PC-9 (cell line): ENCODE measurements at regions not wholly inside any gene's neighbourhood (a gene's known extent, or its start where the extent isn't known, plus 50 kb on each side); places are given as distances from the start of the nearest gene placed in this dataset.

Experiments
- BruUV-seq: library from RNA; stranded (reverse); fragments of 400-500 nt; replicated peaks from 2 replicates; lab custom pipeline; 2021; lab: Mats Ljungman, UMichigan
- CTCF ChIA-PET: fragments of 300-600 bp; sonication (Branson Sonifier 250); formaldehyde crosslinking; loops from one replicate; lab custom pipeline; 2022; ENCODE audit warnings: antibody characterized with exemption; lab: Charles Lee
- POLR2A ChIA-PET: fragments of 300-600 bp; sonication (Branson Sonifier 250); formaldehyde crosslinking; loops from one replicate; lab custom pipeline; 2022; ENCODE audit warnings: antibody characterized with exemption; ENCODE audit not compliant: unreplicated experiment; lab: Charles Lee
- DNase-seq, 2 experiments: peaks; one replicate each; pipeline versions ENCODE4 v3.0.0 to v3.0.0-alpha.2; 2015 to 2022; ENCODE audit warnings: mixed read lengths in 1 of 2
- H2AFZ ChIP-seq: fragments of 200-600 bp; sonication (generic); 2 replicates; pipeline ENCODE4 v1.8.1; 2017; ENCODE audit warnings: antibody characterized with exemption
- H3F3A ChIP-seq: fragments of 200-600 bp; sonication (generic); 2 replicates; pipeline ENCODE4 v1.8.1; 2017; ENCODE audit warnings: antibody characterized with exemption, mild to moderate bottlenecking, low read depth; ENCODE audit not compliant: insufficient read depth
- H3K27ac ChIP-seq: fragments of 200-600 bp; sonication (generic); 2 replicates; pipeline ENCODE4 v1.6.1; 2016; ENCODE audit warnings: mixed run types
- H3K27me3 ChIP-seq: fragments of 200-600 bp; sonication (generic); 2 replicates; pipeline ENCODE4 v1.6.1; 2016; ENCODE audit warnings: low read depth, mixed run types; ENCODE audit not compliant: insufficient read depth
- H3K36me3 ChIP-seq: fragments of 200-600 bp; sonication (generic); 2 replicates; pipeline ENCODE4 v1.6.1; 2016; ENCODE audit warnings: low read depth, mixed run types
- H3K4me1 ChIP-seq: fragments of 200-600 bp; sonication (generic); replicated peaks from 2 replicates; pipeline ENCODE4 v1.6.1; 2016; ENCODE audit warnings: mixed run types; ENCODE audit not compliant: insufficient read depth
- H3K4me2 ChIP-seq: fragments of 200-600 bp; sonication (generic); 2 replicates; pipeline ENCODE4 v1.6.1; 2017; ENCODE audit warnings: mixed run types
- H3K4me3 ChIP-seq: fragments of 200-600 bp; sonication (generic); 2 replicates; pipeline ENCODE4 v1.6.1; 2016; ENCODE audit warnings: mixed run types
- H3K79me2 ChIP-seq: fragments of 200-600 bp; sonication (generic); 2 replicates; pipeline ENCODE4 v1.6.1; 2017; ENCODE audit warnings: low read depth, mixed run types
- H3K9me2 ChIP-seq: fragments of 200-600 bp; sonication (generic); 2 replicates; pipeline ENCODE4 v1.8.1; 2017; ENCODE audit warnings: mild to moderate bottlenecking; ENCODE audit not compliant: insufficient read depth
- H3K9me3 ChIP-seq: fragments of 200-600 bp; sonication (generic); 2 replicates; pipeline ENCODE4 v1.8.1; 2016; ENCODE audit warnings: low read depth; ENCODE audit not compliant: insufficient read depth
- H4K20me1 ChIP-seq: fragments of 200-600 bp; sonication (generic); 2 replicates; pipeline ENCODE4 v1.8.1; 2017; ENCODE audit not compliant: insufficient read depth
- EZH2 ChIP-seq: fragments of 200-600 bp; sonication (generic); IDR thresholded peaks from 2 replicates; pipeline ENCODE4 v1.8.0; 2017; ENCODE audit warnings: antibody characterized with exemption, low read depth
- intact Hi-C: fragments of 100-400 bp; cut with micrococcal nuclease; formaldehyde crosslinking; loops from one replicate; pipeline ENCODE4 v1.10.0; 2022; ENCODE audit not compliant: unreplicated experiment
- TF ChIP-seq, protein P1 (sequence below): fragments of 200-600 bp; sonication (generic); conservative IDR thresholded peaks from 2 replicates; pipeline ENCODE4 v1.6.1; 2017; ENCODE audit warnings: mixed run types, antibody characterized with exemption, mild to moderate bottlenecking, moderate library complexity

DNA sequence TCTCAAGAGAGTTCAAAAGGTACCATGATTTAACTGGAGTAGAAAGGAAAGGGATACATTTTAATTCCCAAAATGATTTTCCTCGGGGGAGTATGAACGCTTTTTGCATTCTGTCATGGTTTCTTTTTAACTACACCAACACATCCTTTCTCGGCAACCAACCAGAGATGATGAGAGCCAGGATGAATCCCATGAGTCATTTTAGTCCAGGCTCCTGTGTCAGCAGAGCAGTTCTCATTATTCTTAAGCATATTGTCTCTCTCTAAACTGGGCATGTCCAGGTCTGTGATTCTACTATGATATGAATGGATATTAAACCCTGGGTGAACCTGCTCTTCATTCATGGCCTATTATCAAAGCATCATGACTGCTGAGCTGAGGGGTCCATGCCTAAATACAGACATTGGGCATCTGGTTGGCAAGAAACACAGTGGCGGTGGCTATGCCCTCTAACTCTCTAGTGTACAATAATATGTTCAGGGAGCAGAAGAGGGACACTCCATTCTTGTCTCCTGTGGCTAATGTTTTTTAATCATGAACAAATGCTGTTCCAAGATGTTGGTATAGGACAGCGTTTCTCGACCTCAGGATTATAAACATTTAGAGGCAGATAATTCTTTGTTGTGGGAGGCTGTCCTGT, 124.3 kb upstream of the ESRRG start:
- no peak overlapping the region for H3K4me2 ChIP-seq
- no TSS peak for BruUV-seq
- no peaks in the 10 kb centered on the region for H3K79me2 ChIP-seq
- no peak overlapping the region for H3K4me3 ChIP-seq
- no peak overlapping the region for H3K27ac ChIP-seq
- H2AFZ ChIP-seq = no peak overlapping the region
- intact Hi-C loops = no loop called here
- DNase-seq = no peak
- ChIA-PET CTCF (no interaction called here), POLR2A (no interaction called here)
- H4K20me1 ChIP-seq = no peaks in the 10 kb centered on the region
- H3F3A ChIP-seq = no peaks in the 10 kb centered on the region
- no peak for TF ChIP-seq EZH2
- TF ChIP-seq, protein P1, sequence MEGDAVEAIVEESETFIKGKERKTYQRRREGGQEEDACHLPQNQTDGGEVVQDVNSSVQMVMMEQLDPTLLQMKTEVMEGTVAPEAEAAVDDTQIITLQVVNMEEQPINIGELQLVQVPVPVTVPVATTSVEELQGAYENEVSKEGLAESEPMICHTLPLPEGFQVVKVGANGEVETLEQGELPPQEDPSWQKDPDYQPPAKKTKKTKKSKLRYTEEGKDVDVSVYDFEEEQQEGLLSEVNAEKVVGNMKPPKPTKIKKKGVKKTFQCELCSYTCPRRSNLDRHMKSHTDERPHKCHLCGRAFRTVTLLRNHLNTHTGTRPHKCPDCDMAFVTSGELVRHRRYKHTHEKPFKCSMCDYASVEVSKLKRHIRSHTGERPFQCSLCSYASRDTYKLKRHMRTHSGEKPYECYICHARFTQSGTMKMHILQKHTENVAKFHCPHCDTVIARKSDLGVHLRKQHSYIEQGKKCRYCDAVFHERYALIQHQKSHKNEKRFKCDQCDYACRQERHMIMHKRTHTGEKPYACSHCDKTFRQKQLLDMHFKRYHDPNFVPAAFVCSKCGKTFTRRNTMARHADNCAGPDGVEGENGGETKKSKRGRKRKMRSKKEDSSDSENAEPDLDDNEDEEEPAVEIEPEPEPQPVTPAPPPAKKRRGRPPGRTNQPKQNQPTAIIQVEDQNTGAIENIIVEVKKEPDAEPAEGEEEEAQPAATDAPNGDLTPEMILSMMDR = no peak
- H3K4me1 ChIP-seq = no peaks in the 10 kb centered on the region
- H3K36me3 ChIP-seq = no peaks in the 10 kb centered on the region
- H3K9me3 ChIP-seq = no peaks in the 10 kb centered on the region; the same call in 1 of the 2 replicates
- no peaks in the 10 kb centered on the region for H3K27me3 ChIP-seq
- H3K9me2 ChIP-seq = no peaks in the 10 kb centered on the region

DNA sequence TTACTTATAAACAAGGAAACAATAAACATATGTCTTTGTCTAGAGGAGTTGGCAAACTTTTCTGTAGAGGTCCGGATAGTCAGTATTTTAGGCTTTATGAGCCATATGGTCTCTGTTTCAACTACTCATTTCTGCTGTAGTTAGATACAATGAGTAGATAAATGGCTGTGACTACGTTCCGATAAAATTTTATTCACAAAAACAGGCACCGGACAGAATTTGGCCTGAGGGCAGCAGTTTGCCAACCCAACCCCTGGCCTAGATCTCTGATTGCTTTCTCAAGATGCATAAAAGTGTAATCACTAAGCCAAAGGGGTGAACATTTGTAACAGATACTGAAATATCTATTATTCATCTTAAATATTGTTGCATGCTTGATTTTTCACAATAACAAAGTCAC, 123.1 kb upstream of the ESRRG start:
- no peaks in the 10 kb centered on the region for H3K27me3 ChIP-seq
- H3K9me2 ChIP-seq = no peaks in the 10 kb centered on the region
- no peak for DNase-seq
- no peaks in the 10 kb centered on the region for H4K20me1 ChIP-seq
- no peaks in the 10 kb centered on the region for H3K36me3 ChIP-seq
- CTCF ChIA-PET = no interaction called here
- no peaks in the 10 kb centered on the region; the same call in 1 of the 2 replicates for H3K9me3 ChIP-seq
- H3K4me1 ChIP-seq = no peaks in the 10 kb centered on the region
- no peak overlapping the region for H3K27ac ChIP-seq
- POLR2A ChIA-PET = no interaction called here
- BruUV-seq = no TSS peak
- no peak overlapping the region for H3K4me2 ChIP-seq
- H3K79me2 ChIP-seq = no peaks in the 10 kb centered on the region
- H3K4me3 ChIP-seq = no peak overlapping the region
- H2AFZ ChIP-seq = no peak overlapping the region
- H3F3A ChIP-seq = no peaks in the 10 kb centered on the region
- TF ChIP-seq, protein P1 = no peak
- no peak for TF ChIP-seq EZH2
- intact Hi-C loops = no loop called here

DNA sequence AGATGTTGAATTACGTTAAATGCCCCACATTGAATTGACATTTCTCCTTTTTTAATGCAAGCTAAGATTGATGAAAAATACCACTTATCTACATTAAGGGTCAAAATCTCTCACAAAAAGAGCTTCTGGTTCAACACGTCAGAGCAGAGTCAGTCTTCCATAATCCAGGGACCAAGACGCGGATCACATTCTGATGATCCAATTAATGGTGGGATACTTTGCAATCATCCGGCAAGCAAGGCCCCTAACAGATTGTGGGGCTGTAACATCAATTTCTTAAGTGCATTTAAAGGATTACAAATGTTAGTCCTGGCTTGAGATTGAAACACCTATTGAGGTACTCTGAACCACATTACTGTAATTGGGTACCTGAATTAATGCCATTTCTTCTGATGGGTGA, 120.2 kb upstream of the ESRRG start:
- Histone ChIP-seq H3K4me3 (no peak overlapping the region), H3K27me3 (no peaks in the 10 kb centered on the region), H3K27ac (no peak overlapping the region), H3K4me2 (no peak overlapping the region), H3K9me2 (no peaks in the 10 kb centered on the region), H3K36me3 (no peaks in the 10 kb centered on the region), H3K79me2 (no peaks in the 10 kb centered on the region), H3K4me1 (no peaks in the 10 kb centered on the region), H4K20me1 (no peaks in the 10 kb centered on the region), H3K9me3 (no peaks in the 10 kb centered on the region; the same call in 1 of the 2 replicates), H2AFZ (no peak overlapping the region), H3F3A (no peaks in the 10 kb centered on the region)
- no TSS peak for BruUV-seq
- no peak for DNase-seq
- ChIA-PET POLR2A (no interaction called here), CTCF (no interaction called here)
- no peak for TF ChIP-seq EZH2
- TF ChIP-seq, protein P1 = no peak
- intact Hi-C loops = no loop called here
